HCT116 (cell line): ENCODE measurements at regions not wholly inside any gene's neighbourhood (a gene's known extent, or its start where the extent isn't known, plus 50 kb on each side); places are given as distances from the start of the nearest gene placed in this dataset.

Experiments
- CEBPB ChIP-seq: IDR thresholded peaks from 2 replicates; pipeline ENCODE4 v1.6.1; 2012; ENCODE audit warnings: low read depth
- CTCF ChIP-seq, 3 experiments: fragments of 200-600 bp in 1 of 3; sonication (generic) in 1 of 3; IDR thresholded peaks in 2 of 3; conservative IDR thresholded peaks in 1 of 3; 2 replicates each; pipeline ENCODE4 v1.5.1; 2012 to 2017; ENCODE audit warnings: low read depth in 2 of 3, low read length in 2 of 3, antibody characterized with exemption in 1 of 3, borderline replicate concordance in 1 of 3, control low read depth in 1 of 3, mild to moderate bottlenecking in 1 of 3, mixed read lengths in 1 of 3, mixed run types in 1 of 3, moderate library complexity in 1 of 3; ENCODE audit not compliant: insufficient read depth in 1 of 3
- EZH2 ChIP-seq: fragments of 200-600 bp; sonication (generic); IDR thresholded peaks from 2 replicates; pipeline ENCODE4 v1.6.1; 2017; ENCODE audit warnings: antibody characterized with exemption, mixed run types
- FOSL1 ChIP-seq: IDR thresholded peaks from 2 replicates; pipeline ENCODE4 v1.6.1; 2012; ENCODE audit warnings: low read depth
- MAX ChIP-seq: IDR thresholded peaks from 2 replicates; pipeline ENCODE4 v1.6.1; 2012
- POLR2A ChIP-seq: IDR thresholded peaks from 2 replicates; pipeline ENCODE4 v1.7.0; 2011; ENCODE audit warnings: borderline replicate concordance; ENCODE audit not compliant: insufficient read depth, insufficient read length; ENCODE audit errors: extremely low read depth
- POLR2AphosphoS5 ChIP-seq: IDR thresholded peaks from 2 replicates; pipeline ENCODE4 v1.6.1; 2011; ENCODE audit warnings: mild to moderate bottlenecking, low read depth, low read length, moderate library complexity
- SIN3A ChIP-seq: IDR thresholded peaks from 2 replicates; pipeline ENCODE4 v1.6.1; 2012; ENCODE audit warnings: low read depth
- SP1 ChIP-seq: IDR thresholded peaks from 2 replicates; pipeline ENCODE4 v1.6.1; 2012; ENCODE audit warnings: low read depth
- YY1 ChIP-seq: IDR thresholded peaks from 2 replicates; pipeline ENCODE4 v1.6.1; 2011; ENCODE audit warnings: low read length, low read depth, moderate library complexity, mild to moderate bottlenecking; ENCODE audit not compliant: insufficient replicate concordance; ENCODE audit errors: extremely low read depth
- ZBTB33 ChIP-seq: IDR thresholded peaks from 2 replicates; pipeline ENCODE4 v1.6.1; 2011; ENCODE audit warnings: mild to moderate bottlenecking, low read length, moderate library complexity; ENCODE audit not compliant: insufficient replicate concordance; ENCODE audit errors: extremely low read depth
- TF ChIP-seq, protein P1 (sequence below): IDR thresholded peaks from 2 replicates; pipeline ENCODE4 v1.6.1; 2012; ENCODE audit warnings: low read depth

DNA sequence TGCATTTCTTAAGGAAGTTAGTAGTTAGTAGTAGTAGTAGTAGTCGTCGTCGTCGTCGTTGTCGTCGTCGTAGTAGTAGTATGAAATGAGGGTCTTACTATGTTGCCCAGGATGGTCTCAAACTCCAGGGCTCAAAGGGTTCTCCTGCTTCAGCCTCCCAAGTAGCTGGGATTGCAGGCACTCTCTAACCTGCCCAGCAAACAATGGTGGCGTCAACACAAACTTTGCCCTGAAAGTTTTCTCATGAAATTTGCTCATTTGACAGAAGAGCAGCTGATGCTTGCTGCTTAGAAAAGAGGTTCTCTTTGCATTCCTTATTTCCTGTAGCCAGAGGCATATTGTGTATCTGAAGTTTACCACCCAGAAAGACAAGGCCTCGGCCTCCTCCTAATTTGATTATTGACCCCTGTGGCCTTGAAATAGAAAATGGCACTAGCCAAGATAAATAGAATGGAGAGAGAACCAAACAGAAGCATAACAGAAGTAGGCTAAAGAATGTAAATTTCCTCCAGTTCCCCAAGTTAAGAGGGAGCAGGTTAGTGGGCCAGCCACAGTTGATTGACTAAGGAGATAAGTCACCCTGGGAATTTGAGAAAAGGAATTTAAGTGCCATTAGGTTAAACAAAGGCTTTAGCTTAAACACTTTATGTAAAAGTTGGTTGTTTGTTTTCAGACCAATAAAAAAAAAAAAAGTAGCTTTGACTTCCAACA lies 166.2 kb upstream of the ROBO2 start:
- TF ChIP-seq CTCF (IDR thresholded peaks at IDR 0.05 in 2 of 3, conservative IDR thresholded peaks at IDR 0.05 in 1 of 3; ENCODE audit: borderline replicate concordance in 1 of 3, insufficient read depth in 1 of 3, low read depth in 2 of 3, low read length in 2 of 3) (no peak), YY1 (no peak), FOSL1 (no peak), POLR2A (no peak), EZH2 (no peak), MAX (no peak), SP1 (no peak), CEBPB (no peak), SIN3A (no peak), ZBTB33 (no peak), POLR2AphosphoS5 (no peak)
- TF ChIP-seq, protein P1, sequence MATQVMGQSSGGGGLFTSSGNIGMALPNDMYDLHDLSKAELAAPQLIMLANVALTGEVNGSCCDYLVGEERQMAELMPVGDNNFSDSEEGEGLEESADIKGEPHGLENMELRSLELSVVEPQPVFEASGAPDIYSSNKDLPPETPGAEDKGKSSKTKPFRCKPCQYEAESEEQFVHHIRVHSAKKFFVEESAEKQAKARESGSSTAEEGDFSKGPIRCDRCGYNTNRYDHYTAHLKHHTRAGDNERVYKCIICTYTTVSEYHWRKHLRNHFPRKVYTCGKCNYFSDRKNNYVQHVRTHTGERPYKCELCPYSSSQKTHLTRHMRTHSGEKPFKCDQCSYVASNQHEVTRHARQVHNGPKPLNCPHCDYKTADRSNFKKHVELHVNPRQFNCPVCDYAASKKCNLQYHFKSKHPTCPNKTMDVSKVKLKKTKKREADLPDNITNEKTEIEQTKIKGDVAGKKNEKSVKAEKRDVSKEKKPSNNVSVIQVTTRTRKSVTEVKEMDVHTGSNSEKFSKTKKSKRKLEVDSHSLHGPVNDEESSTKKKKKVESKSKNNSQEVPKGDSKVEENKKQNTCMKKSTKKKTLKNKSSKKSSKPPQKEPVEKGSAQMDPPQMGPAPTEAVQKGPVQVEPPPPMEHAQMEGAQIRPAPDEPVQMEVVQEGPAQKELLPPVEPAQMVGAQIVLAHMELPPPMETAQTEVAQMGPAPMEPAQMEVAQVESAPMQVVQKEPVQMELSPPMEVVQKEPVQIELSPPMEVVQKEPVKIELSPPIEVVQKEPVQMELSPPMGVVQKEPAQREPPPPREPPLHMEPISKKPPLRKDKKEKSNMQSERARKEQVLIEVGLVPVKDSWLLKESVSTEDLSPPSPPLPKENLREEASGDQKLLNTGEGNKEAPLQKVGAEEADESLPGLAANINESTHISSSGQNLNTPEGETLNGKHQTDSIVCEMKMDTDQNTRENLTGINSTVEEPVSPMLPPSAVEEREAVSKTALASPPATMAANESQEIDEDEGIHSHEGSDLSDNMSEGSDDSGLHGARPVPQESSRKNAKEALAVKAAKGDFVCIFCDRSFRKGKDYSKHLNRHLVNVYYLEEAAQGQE, result no peak
